Kidney epithelial cell (primary cell): ENCODE measurements at regions not wholly inside any gene's neighbourhood (a gene's known extent, or its start where the extent isn't known, plus 50 kb on each side); places are given as distances from the start of the nearest gene placed in this dataset.

ENCODE experiments used
- DNase-seq: peaks from one replicate; pipeline ENCODE4 v3.0.0-alpha.2; 2010; ENCODE audit warnings: low read depth
- H3K27me3 ChIP-seq: 2 replicates; pipeline ENCODE4 v1.6.0; 2011; ENCODE audit warnings: low read length; ENCODE audit not compliant: control insufficient read depth, insufficient read depth
- H3K36me3 ChIP-seq: 2 replicates; pipeline ENCODE4 v1.5.1; 2011; ENCODE audit warnings: low read length; ENCODE audit not compliant: control insufficient read depth, insufficient read depth
- H3K4me3 ChIP-seq: 2 replicates; pipeline ENCODE4 v1.5.1; 2011; ENCODE audit warnings: low read depth, mild to moderate bottlenecking, control low read depth, low read length
- CTCF ChIP-seq: IDR thresholded peaks from 2 replicates; pipeline ENCODE4 v1.5.1; 2011; ENCODE audit warnings: mild to moderate bottlenecking, moderate library complexity, low read length, control low read depth, inconsistent platforms; ENCODE audit not compliant: insufficient read depth, poor library complexity, severe bottlenecking

GRCh38 chr21:15276243-15276642 lies 211.4 kb upstream of the NRIP1 start:
- no peak for DNase-seq
- Histone ChIP-seq H3K36me3 (no peaks in the 10 kb centered on the region), H3K4me3 (no peak overlapping the region), H3K27me3 (no peaks in the 10 kb centered on the region)
- no peak for TF ChIP-seq CTCF

- DNase-seq, result no peak
- Histone ChIP-seq H3K27me3 (no peaks in the 10 kb centered on the region), H3K4me3 (no peak overlapping the region), H3K36me3 (no peaks in the 10 kb centered on the region)
- no peak for TF ChIP-seq CTCF
Measured at GRCh38 chr21:15277466-15277865, 212.7 kb upstream of the NRIP1 start.

DNA sequence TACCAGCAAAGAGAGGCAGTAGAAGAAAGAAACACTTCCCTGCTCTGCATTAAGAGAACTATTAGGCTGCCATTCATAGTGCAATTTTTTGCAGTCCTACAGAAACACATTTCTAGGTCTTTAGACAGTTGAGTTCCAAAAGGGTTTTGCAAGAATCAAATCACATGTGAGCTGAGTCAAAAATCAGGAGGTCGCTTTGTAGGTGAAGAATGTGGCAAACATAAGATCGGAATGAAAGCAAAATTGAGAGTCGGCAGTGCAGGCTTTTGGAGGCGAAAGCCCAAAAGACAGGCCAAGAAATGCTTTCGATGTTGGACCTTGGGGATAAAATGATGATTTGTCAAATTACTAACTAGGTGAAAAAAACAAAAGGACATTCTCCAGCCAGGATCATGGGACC lies 213.5 kb upstream of the NRIP1 start:
- no peak for DNase-seq
- TF ChIP-seq CTCF, result no peak
- no peaks in the 10 kb centered on the region for H3K27me3 ChIP-seq
- H3K4me3 ChIP-seq, result no peak overlapping the region
- H3K36me3 ChIP-seq, result no peaks in the 10 kb centered on the region

GRCh38 chr21:15278851-15279250 lies 214.1 kb upstream of the NRIP1 start:
- H3K4me3 ChIP-seq, result no peak overlapping the region
- H3K36me3 ChIP-seq, result no peaks in the 10 kb centered on the region
- DNase-seq, result no peak
- no peak for TF ChIP-seq CTCF
- H3K27me3 ChIP-seq, result no peaks in the 10 kb centered on the region

DNA sequence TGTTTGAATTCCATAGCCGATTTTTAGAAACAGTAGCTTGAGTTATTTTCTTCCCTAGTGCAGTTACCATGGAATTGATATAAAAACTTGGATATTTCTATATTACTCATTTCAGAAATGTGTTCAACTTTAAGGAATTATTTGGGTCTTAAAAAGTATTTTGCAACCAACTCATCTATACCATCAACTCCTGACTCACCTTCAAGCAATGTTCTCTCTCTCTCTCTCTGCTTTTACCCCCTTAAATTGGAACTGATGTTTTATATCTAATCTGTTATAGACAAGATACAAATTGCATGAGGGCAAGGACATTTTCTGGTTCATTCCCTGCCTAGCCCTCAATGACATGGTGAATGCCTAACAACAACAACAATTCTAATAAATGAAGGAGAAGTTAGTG lies 214.7 kb upstream of the NRIP1 start:
- Histone ChIP-seq H3K36me3 (no peaks in the 10 kb centered on the region), H3K4me3 (no peak overlapping the region), H3K27me3 (no peaks in the 10 kb centered on the region)
- no peak for DNase-seq
- TF ChIP-seq CTCF, result no peak

DNA sequence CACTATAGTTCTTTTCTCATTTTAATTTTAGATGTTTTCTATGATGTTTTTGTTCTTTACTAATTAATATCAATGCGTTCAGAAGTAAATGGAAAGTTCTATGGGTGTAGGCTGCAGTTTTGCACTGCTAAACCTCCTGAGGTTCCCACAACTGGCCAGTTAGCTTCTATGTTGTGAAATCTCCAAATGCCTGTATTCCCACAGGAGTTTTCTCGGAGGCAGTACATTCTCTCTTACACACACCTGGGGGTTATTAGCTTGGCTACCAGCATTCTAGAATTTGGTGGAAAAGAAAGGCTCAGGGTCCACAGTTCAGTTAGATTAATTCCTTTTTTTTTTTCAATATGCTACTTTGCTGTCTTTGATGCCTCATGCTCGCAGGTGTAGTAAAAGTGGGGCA lies 216.9 kb upstream of the NRIP1 start:
- Histone ChIP-seq H3K36me3 (no peaks in the 10 kb centered on the region), H3K4me3 (no peak overlapping the region), H3K27me3 (no peaks in the 10 kb centered on the region)
- no peak for TF ChIP-seq CTCF
- DNase-seq, result no peak
